ENCODE measurements at regions not wholly inside any gene's neighbourhood (a gene's known extent, or its start where the extent isn't known, plus 50 kb on each side); places are given as distances from the start of the nearest gene placed in this dataset.

DNA sequence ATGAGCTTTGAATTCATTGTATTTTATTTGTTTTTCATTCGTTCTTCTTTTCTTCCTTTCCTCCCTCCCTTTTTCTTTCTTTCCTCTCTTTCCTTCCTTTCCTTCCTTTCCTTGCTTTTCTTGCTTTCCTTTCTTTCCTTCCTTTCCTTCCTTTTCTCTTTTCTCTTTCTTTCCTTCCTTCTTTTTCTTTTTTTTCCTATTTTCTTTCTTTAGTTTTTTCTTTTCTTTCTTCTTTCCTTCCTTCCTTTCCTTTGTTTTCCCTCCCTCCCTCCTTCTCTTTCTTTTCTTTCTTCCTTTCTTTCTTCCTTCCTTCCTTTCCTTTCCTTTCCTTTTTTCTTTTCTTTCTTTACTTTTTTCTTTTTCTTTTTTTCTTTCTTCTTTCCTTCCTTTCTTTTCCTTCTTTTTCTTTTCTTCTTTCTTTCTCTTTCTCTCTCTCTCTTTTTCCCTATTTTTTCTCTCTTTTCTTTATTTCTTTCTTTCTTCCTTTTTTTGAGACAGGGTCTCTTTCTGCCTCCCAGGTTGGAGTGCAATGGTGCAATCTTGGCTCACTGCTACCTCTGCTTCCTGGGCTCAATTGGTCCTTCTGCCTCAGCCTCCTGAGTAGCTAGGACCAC is 357.1 kb upstream of the PRR16 start (continued):
- TF ChIP-seq ZNF561 (tag by site-specific recombination; IDR thresholded peaks at IDR 0.05; ENCODE audit: borderline replicate concordance): no peak

- POLR2A ChIA-PET: no interaction called here
- CTCF ChIA-PET: no interaction called here
- Histone ChIP-seq H3K4me3 (ENCODE audit: low read depth, low read length) (no peak overlapping the region), H3K27ac (ENCODE audit: extremely low read depth, low read depth, low read length) (no peak overlapping the region), H3K4me1 (ENCODE audit: control insufficient read depth, insufficient read depth, low read length) (no peaks in the 10 kb centered on the region), H3K9me3 (ENCODE audit: control insufficient read depth, insufficient read depth, low read depth, low read length) (no peaks in the 10 kb centered on the region), H3K36me3 (ENCODE audit: control insufficient read depth in 2 of 2, insufficient read depth in 1 of 2, low read length in 2 of 2) (no peaks in the 10 kb centered on the region)
- no peak for TF ChIP-seq ZNF140 (tag by site-specific recombination; IDR thresholded peaks at IDR 0.05)
- TF ChIP-seq, protein P1, sequence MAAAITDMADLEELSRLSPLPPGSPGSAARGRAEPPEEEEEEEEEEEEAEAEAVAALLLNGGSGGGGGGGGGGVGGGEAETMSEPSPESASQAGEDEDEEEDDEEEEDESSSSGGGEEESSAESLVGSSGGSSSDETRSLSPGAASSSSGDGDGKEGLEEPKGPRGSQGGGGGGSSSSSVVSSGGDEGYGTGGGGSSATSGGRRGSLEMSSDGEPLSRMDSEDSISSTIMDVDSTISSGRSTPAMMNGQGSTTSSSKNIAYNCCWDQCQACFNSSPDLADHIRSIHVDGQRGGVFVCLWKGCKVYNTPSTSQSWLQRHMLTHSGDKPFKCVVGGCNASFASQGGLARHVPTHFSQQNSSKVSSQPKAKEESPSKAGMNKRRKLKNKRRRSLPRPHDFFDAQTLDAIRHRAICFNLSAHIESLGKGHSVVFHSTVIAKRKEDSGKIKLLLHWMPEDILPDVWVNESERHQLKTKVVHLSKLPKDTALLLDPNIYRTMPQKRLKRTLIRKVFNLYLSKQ (tag by site-specific recombination; IDR thresholded peaks at IDR 0.05; ENCODE audit: borderline replicate concordance): no peak
- TF ChIP-seq ZFP69B (tag by site-specific recombination; IDR thresholded peaks at IDR 0.05): no peak
- TF ChIP-seq ZNF830 (tag by site-specific recombination; IDR thresholded peaks at IDR 0.05; ENCODE audit: low read depth): no peak
- TF ChIP-seq ZNF175 (tag by site-specific recombination; IDR thresholded peaks at IDR 0.05): no peak
- no peak for TF ChIP-seq YY2 (tag by site-specific recombination; IDR thresholded peaks at IDR 0.05)
- TF ChIP-seq ZNF302 (tag by site-specific recombination; IDR thresholded peaks at IDR 0.05; ENCODE audit: low read depth): no peak
- TF ChIP-seq ZNF621 (tag by site-specific recombination; IDR thresholded peaks at IDR 0.05): no peak
- TF ChIP-seq GLIS1 (tag by site-specific recombination; IDR thresholded peaks at IDR 0.05): no peak
- TF ChIP-seq ZNF639 (tag by site-specific recombination; IDR thresholded peaks at IDR 0.05): no peak
- no peak for TF ChIP-seq ZNF394 (tag by site-specific recombination; IDR thresholded peaks at IDR 0.05; ENCODE audit: borderline replicate concordance)
- no peak for TF ChIP-seq OVOL3 (tag by site-specific recombination; IDR thresholded peaks at IDR 0.05)
- no peak for TF ChIP-seq REST (tag by site-specific recombination; IDR thresholded peaks at IDR 0.05)
- no peak for TF ChIP-seq ZBTB6 (tag by site-specific recombination; IDR thresholded peaks at IDR 0.05)
- TF ChIP-seq ZNF792 (tag by site-specific recombination; IDR thresholded peaks at IDR 0.05): no peak
- TF ChIP-seq, protein P2, sequence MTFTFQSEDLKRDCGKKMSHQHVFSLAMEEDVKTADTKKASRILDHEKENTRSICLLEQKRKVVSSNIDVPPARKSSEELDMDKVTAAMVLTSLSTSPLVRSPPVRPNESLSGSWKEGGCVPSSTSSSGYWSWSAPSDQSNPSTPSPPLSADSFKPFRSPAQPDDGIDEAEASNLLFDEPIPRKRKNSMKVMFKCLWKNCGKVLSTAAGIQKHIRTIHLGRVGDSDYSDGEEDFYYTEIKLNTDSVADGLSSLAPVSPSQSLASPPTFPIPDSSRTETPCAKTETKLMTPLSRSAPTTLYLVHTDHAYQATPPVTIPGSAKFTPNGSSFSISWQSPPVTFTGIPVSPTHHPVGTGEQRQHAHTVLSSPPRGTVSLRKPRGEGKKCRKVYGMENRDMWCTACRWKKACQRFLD (tag by site-specific recombination; IDR thresholded peaks at IDR 0.05): no peak
- TF ChIP-seq ZNF776 (tag by site-specific recombination; IDR thresholded peaks at IDR 0.05; ENCODE audit: borderline replicate concordance): no peak
Observed at GRCh38 chr5:120108586-120109248, 355.4 kb upstream of the PRR16 start.

Data from HEK293 (cell line).